A549 (cell line): ENCODE measurements at regions not wholly inside any gene's neighbourhood (a gene's known extent, or its start where the extent isn't known, plus 50 kb on each side); places are given as distances from the start of the nearest gene placed in this dataset.

Experiments used
- ATAC-seq, 2 experiments: fragments of 200-7000 bp in 1 of 2; fragments of >200 bp in 1 of 2; cut with Nextera tagmentation in 1 of 2; cut with Tn5 transposase in 1 of 2; 3 replicates each; pipeline versions ENCODE4 v1.8.0 to v1.9.1; 2018 to 2020; ENCODE audit warnings: mild to moderate bottlenecking in 1 of 2, moderate library complexity in 1 of 2
- CTCF ChIA-PET: fragments of 300-600 bp; sonication (Branson Sonifier 250); formaldehyde crosslinking; extraction: SDS; loops from one replicate; lab custom pipeline; 2021; ENCODE audit warnings: antibody characterized with exemption, inconsistent platforms; lab: Yijun Ruan, JAX
- POLR2A ChIA-PET: fragments of 350-600 bp; formaldehyde crosslinking; extraction: SDS; loops from one replicate; lab custom pipeline; 2021; ENCODE audit warnings: antibody characterized with exemption, inconsistent platforms; lab: Yijun Ruan, JAX
- DNase-seq, 2 experiments: peaks; one replicate each; pipeline versions ENCODE4 v3.0.0 to v3.0.0-alpha.2; 2011 to 2016; ENCODE audit warnings: low read depth in 1 of 2, low spot score in 1 of 2
- FAIRE-seq: peaks from 2 replicates; lab custom pipeline; 2011; peaks lifted over from hg19 to GRCh38; lab: Jason Lieb, UNC
- H3K27ac ChIP-seq, 2 experiments: fragments of >200 bp; sonication (Bioruptor Twin); formaldehyde crosslinking; 3 replicates each; pipeline ENCODE4 v1.5.1; 2016 to 2017
- H3K4me1 ChIP-seq: fragments of >200 bp; sonication (Bioruptor Twin); formaldehyde crosslinking; 3 replicates; pipeline ENCODE4 v1.6.1; 2016
- H3K4me2 ChIP-seq: fragments of >200 bp; sonication (Bioruptor Twin); formaldehyde crosslinking; 3 replicates; pipeline ENCODE4 v1.6.1; 2016
- H3K4me3 ChIP-seq: fragments of >200 bp; sonication (Bioruptor Twin); formaldehyde crosslinking; 3 replicates; pipeline ENCODE4 v1.5.1; 2016
- H3K9me3 ChIP-seq: fragments of >200 bp; sonication (Bioruptor Twin); formaldehyde crosslinking; 3 replicates; pipeline ENCODE4 v1.6.1; 2016
- ATOH8 ChIP-seq: fragments of 250-450 bp; sonication (Bioruptor Pico); IDR thresholded peaks from 2 replicates; pipeline ENCODE4 v1.5.0; 2020; ENCODE audit warnings: low read depth, mild to moderate bottlenecking, moderate library complexity
- BHLHE40 ChIP-seq: IDR thresholded peaks from 2 replicates; pipeline ENCODE4 v1.6.1; 2012; ENCODE audit warnings: low read depth, low read length, inconsistent platforms
- CBX2 ChIP-seq: fragments of 200-600 bp; sonication (generic); IDR thresholded peaks from 2 replicates; pipeline ENCODE4 v1.6.1; 2016; ENCODE audit warnings: low read depth, mild to moderate bottlenecking, borderline replicate concordance
- CHD2 ChIP-seq: fragments of 150-350 bp; IDR thresholded peaks from 2 replicates; pipeline ENCODE4 v1.6.1; 2014; ENCODE audit warnings: low read length; ENCODE audit not compliant: partially characterized antibody
- CHD4 ChIP-seq: fragments of 200-600 bp; sonication (generic); IDR thresholded peaks from 2 replicates; pipeline ENCODE4 v1.6.1; 2016; ENCODE audit warnings: antibody characterized with exemption, mild to moderate bottlenecking, borderline replicate concordance
- EHF ChIP-seq: fragments of 250-450 bp; sonication (Bioruptor Pico); IDR thresholded peaks from 2 replicates; pipeline ENCODE4 v1.5.0; 2020; ENCODE audit warnings: mild to moderate bottlenecking
- EHMT2 ChIP-seq: fragments of 200-600 bp; sonication (generic); IDR thresholded peaks from 2 replicates; pipeline ENCODE4 v1.6.1; 2016; ENCODE audit warnings: antibody characterized with exemption, low read depth, mild to moderate bottlenecking, moderate library complexity
- EP300 ChIP-seq, 2 experiments: fragments of >200 bp; sonication (Bioruptor Twin); formaldehyde crosslinking; IDR thresholded peaks; 2 replicates in 1 of 2; 3 replicates in 1 of 2; pipeline ENCODE4 v1.6.1; 2016 to 2017
- FOSB ChIP-seq: fragments of 250-450 bp; sonication (Bioruptor Pico); IDR thresholded peaks from 2 replicates; pipeline ENCODE4 v1.5.0; 2020; ENCODE audit warnings: mild to moderate bottlenecking, moderate library complexity
- FOSL2 ChIP-seq, 2 experiments: fragments of 450-650 bp in 1 of 2; fragments of >200 bp in 1 of 2; sonication (Bioruptor Twin) in 1 of 2; formaldehyde crosslinking; IDR thresholded peaks; 2 replicates each; pipeline versions ENCODE4 v1.5.0 to v1.6.1; 2016 to 2020; ENCODE audit warnings: mild to moderate bottlenecking in 1 of 2, moderate library complexity in 1 of 2
- FOXS1 ChIP-seq: fragments of 250-450 bp; sonication (Bioruptor Pico); IDR thresholded peaks from 2 replicates; pipeline ENCODE4 v1.5.0; 2020; ENCODE audit warnings: mild to moderate bottlenecking, moderate library complexity
- MAFK ChIP-seq: fragments of 450-650 bp; IDR thresholded peaks from 2 replicates; pipeline ENCODE4 v1.6.1; 2014; ENCODE audit not compliant: partially characterized antibody
- MAZ ChIP-seq: fragments of 150-350 bp; IDR thresholded peaks from 2 replicates; pipeline ENCODE4 v1.6.1; 2014; ENCODE audit warnings: antibody characterized with exemption, low read depth, low read length, borderline replicate concordance
- NPAS2 ChIP-seq: fragments of 250-450 bp; sonication (Bioruptor Pico); IDR thresholded peaks from 2 replicates; pipeline ENCODE4 v1.8.0; 2022; ENCODE audit warnings: mild to moderate bottlenecking, moderate library complexity, borderline replicate concordance
- PHF8 ChIP-seq: fragments of 200-600 bp; sonication (generic); IDR thresholded peaks from 2 replicates; pipeline ENCODE4 v1.6.1; 2016; ENCODE audit warnings: low read depth, mild to moderate bottlenecking, antibody characterized with exemption, moderate library complexity, borderline replicate concordance
- RCOR1 ChIP-seq: fragments of 150-350 bp; IDR thresholded peaks from 2 replicates; pipeline ENCODE4 v1.6.1; 2014; ENCODE audit warnings: antibody characterized with exemption, low read length, low read depth
- REST ChIP-seq: fragments of 200-600 bp; sonication (generic); IDR thresholded peaks from 2 replicates; pipeline ENCODE4 v1.6.1; 2016; ENCODE audit warnings: antibody characterized with exemption, mild to moderate bottlenecking, moderate library complexity
- TP53 ChIP-seq: fragments of 250-450 bp; sonication (Bioruptor Pico); IDR thresholded peaks from 2 replicates; pipeline ENCODE4 v1.5.0; 2021; ENCODE audit warnings: mild to moderate bottlenecking, moderate library complexity
- WGBS: methylation state at CpG from one replicate; pipeline ENCODE4 v1.1.6; 2017; ENCODE audit errors: missing lambda C conversion rate; 5-methylcytosine and 5-hydroxymethylcytosine counted together
- TF ChIP-seq, protein P1 (sequence below): fragments of 150-350 bp; IDR thresholded peaks from 2 replicates; pipeline ENCODE4 v1.6.1; 2014; ENCODE audit warnings: low read depth, mild to moderate bottlenecking, low read length

GRCh38 chr22:48261706-48262105 lies 1499.3 kb downstream of the TBC1D22A start (continued):
- no peak for TF ChIP-seq CBX2

DNA sequence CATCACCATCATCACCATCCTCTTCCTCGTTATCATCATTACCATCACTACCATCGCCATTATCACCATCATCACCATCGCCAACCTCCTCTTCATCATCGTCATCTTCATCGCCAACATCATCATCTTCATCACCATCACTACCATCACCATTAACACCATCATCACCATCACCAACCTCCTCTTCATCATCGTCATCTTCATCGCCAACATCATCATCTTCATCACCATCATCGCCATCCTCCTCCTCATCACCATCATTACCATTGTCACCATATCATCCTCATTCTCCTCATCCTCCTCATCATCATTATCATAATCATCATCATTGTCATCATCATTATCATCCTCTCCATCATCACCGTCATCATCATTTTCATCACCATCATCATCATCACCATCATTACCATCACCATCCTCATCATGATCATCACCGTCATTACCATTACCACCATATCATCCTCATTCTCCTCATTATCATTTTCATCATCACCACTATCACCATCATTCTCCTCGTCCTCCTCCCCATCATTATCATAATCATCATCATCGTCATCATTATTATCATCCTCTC lies 1498.7 kb downstream of the TBC1D22A start:
- Histone ChIP-seq H3K27ac (no peak overlapping the region), H3K4me2 (no peak overlapping the region), H3K4me3 (no peak overlapping the region), H3K9me3 (no peaks in the 10 kb centered on the region), H3K4me1 (no peaks in the 10 kb centered on the region)
- FAIRE-seq = no peak
- ChIA-PET POLR2A (no interaction called here), CTCF (no interaction called here)
- ATAC-seq = no peak
- TF ChIP-seq EP300 (IDR thresholded peaks at IDR 0.05) (no peak), RCOR1 (no peak), ATOH8 (CRISPR knock-in tag) (no peak), BHLHE40 (no peak), CHD2 (no peak), NPAS2 (CRISPR knock-in tag) (no peak), FOSL2 (IDR thresholded peaks at IDR 0.05) (no peak), FOSL2 (CRISPR knock-in tag; IDR thresholded peaks at IDR 0.05) (no peak), MAZ (no peak), PHF8 (no peak), TP53 (CRISPR knock-in tag) (no peak), EHMT2 (no peak), FOXS1 (CRISPR knock-in tag) (no peak), FOSB (CRISPR knock-in tag) (no peak), MAFK (no peak), REST (no peak), CHD4 (no peak), EHF (CRISPR knock-in tag) (no peak)
- TF ChIP-seq, protein P1, sequence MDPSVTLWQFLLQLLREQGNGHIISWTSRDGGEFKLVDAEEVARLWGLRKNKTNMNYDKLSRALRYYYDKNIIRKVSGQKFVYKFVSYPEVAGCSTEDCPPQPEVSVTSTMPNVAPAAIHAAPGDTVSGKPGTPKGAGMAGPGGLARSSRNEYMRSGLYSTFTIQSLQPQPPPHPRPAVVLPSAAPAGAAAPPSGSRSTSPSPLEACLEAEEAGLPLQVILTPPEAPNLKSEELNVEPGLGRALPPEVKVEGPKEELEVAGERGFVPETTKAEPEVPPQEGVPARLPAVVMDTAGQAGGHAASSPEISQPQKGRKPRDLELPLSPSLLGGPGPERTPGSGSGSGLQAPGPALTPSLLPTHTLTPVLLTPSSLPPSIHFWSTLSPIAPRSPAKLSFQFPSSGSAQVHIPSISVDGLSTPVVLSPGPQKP = no peak
- WGBS = 84% methylated on average over 12 of the region's 12 CpGs
- no peak for DNase-seq
